ENCODE measurements at regions not wholly inside any gene's neighbourhood (a gene's known extent, or its start where the extent isn't known, plus 50 kb on each side); places are given as distances from the start of the nearest gene placed in this dataset.
A peak's percentile ranks its signal among the peaks of the same experiment; 100 is the strongest.
"Not testable (repeated sequence)": the region's sequence is repeated elsewhere in the genome, so short reads cannot be mapped to it uniquely, and the experiment has no call there.

DNA sequence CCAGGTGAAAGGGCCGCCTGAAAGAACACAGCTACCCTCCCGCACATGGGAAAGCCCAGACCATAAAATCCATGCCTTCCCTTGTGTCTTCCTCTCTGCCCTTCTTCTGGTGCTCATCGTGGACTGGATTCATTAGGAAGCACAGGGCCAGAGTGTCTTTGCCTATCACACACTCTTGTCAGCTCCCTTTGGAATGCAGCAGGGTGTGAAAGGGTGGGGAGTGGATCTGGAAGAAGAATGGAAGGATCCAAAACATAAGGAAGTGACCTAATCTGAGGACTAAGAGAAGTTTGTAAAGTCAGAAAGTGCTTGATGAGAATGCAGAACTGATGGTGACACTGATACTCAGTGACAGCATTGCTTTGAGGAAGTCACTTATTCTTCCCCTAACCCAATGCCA is 1147.3 kb upstream of the GOT2 start:
- no peak for DNase-seq (ENCODE audit: low read depth)

GRCh38 chr16:59880611-59881010 is 1146.5 kb upstream of the GOT2 start:
- no peak for DNase-seq (ENCODE audit: low read depth)

- no peak for DNase-seq (ENCODE audit: low read depth)
These were observed 1144.9 kb upstream of the GOT2 start for GRCh38 chr16:59878999-59879398.

DNA sequence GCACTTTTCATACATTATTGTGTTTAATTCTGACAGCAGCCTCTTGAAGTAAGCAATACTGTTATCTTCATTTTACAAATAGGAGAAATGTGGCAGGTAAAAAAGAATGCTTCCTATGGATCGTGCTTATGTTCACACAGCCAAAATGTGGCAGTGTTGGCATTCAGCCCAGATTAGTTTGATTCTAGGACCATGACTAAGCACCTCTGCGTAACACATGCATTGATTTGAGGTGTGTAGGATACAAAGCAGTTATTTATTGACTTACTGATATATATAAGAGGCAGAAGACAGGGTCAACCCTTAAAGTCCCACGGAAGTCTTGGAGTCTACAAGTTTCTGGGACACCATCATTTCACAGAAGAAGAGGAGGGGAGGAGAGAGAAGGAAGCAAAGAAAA is 1144.4 kb upstream of the GOT2 start:
- DNase-seq (ENCODE audit: low read depth), result peak; percentile 48

GRCh38 chr16:59864981-59865666 is 1131.0 kb upstream of the GOT2 start:
- peak; percentile 6 for DNase-seq (ENCODE audit: low read depth)

GRCh38 chr16:59859676-59860402 is 1125.7 kb upstream of the GOT2 start:
- DNase-seq (ENCODE audit: low read depth), result no peak

DNA sequence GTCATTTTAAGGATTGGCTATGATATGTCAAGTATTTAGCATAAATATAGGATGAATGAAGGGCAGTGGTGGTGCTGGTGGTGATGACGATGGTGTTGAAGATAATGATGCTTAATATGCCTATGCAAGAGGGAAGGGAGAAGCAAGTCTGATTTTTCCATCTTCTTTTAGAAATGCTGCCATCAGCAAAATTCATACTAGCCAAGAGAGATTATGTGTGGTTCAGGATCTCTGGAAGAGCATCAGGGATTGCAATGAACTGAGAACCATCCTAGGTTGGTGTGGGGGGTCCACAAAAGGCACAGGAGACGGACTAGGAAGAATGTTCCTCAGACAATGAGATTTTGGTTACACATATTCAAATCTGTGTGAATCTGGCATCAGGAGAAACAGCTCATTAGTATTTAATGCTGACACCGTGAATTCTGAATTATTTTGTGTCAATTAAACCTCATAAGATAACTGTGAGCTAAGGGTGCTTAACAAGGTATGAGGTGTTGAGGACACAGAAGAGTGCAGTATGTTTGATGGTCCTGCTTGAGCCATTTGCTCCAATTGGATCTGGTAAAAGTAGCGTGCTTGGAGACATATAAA is 1120.8 kb upstream of the GOT2 start:
- no peak for DNase-seq (ENCODE audit: low read depth)

DNA sequence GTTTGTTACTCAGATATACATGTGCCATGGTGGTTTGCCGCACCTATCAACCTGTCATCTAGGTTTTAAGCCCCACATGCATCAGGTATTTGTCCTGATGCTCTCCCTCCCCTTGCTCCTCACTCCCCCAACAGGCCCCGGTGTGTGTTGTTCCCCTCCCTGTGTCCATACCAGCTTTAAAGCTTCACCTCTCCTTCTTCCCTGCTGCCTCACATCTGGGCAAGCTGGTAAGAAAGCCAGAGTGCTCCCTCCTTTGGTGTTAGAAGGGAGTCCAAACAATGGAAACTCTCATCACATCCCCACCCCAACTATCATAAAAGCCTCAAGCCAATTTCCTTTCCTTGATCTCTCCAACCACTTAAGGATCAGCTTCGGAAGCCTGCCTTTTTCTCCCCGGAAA is 1115.6 kb upstream of the GOT2 start:
- no peak for DNase-seq (ENCODE audit: low read depth)

DNA sequence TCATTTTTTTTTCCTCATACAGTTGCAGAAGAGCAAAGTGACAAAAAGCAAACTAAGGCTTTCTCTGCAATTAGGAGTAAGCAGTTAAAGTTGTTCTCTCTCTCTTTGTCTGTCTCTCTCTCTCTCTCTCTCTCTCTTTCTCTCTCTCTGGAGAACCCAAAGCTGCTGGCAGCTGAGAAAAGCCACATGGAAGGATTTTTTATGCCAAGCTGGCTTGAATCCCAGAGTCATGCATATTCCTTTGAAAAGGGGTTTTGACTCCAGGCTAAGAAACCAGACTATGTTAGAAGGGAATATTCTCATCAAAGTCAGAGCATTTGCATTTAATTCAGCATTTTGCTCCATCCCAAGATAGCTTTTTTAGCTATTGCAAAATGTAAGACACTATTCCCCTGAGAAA is 1114.2 kb upstream of the GOT2 start:
- peak; percentile 26 for DNase-seq (ENCODE audit: low read depth)

GRCh38 chr16:59840169-59840568 is 1106.1 kb upstream of the GOT2 start:
- DNase-seq (ENCODE audit: low read depth), result no peak

GRCh38 chr16:59826767-59827166 is 1092.7 kb upstream of the GOT2 start:
- DNase-seq (ENCODE audit: low read depth), result no peak

DNA sequence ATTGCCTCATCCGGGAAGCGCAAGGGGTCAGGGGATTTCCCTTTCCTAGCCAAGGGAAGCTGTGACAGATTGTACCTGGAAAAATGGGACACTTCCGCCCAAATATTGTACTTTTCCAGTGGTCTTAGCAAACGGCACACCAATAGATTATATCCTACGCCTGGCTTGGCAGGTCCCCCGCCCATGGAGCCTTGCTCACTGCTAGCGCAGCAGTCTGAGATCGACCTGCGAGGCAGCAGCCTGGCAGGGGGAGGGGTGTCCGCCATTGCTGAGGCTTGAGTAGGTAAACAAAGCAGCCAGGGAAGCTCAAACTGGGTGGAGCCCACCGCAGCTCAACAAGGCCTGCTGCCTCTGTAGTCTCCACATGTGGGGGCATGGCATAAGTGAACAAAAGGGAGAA is 1075.4 kb upstream of the GOT2 start:
- not testable (repeated sequence) for DNase-seq (ENCODE audit: low read depth)

DNA sequence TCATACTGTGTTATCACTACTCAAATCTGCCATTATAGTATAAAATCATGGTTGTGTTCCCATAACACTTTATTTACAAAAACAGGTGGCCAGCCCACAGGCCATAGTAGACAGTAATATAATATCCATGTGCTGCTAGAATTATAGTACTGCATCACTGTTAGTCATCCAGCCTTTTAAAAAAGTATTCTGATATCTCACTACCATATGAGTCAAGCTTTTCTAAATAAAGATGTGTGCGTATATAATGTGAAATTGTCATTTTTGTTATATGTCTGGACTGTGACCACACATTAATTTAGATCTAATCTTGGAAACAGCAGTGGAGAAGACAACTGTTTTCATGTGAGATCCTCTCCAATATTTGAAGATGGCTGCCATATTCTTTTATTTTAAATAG is 1049.1 kb upstream of the GOT2 start:
- no peak for DNase-seq (ENCODE audit: low read depth)

- no peak for DNase-seq (ENCODE audit: low read depth)
These were observed 1039.2 kb upstream of the GOT2 start for GRCh38 chr16:59773330-59773729.

DNA sequence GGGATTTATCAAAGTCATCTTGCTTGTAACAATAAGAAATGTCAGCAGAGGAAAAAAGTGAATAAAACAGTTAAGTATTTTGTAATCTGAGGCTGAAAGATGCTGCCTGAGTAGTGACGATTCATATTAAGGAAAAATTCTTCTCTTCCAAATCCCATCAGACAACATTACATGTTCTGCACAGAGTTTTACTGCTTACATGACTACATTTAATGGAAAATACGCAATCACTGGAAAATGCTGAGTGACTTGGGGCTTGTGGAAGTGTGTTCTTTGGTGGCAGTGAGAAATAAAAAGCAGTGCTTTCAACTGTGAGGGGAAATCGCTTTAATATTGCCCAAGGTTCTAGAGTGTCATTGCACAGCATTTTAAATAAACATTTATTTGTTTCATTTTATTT is 1025.2 kb upstream of the GOT2 start:
- no peak for DNase-seq (ENCODE audit: low read depth)

- no peak for DNase-seq (ENCODE audit: low read depth)
These were observed 1024.7 kb upstream of the GOT2 start for GRCh38 chr16:59758848-59759247.

DNA sequence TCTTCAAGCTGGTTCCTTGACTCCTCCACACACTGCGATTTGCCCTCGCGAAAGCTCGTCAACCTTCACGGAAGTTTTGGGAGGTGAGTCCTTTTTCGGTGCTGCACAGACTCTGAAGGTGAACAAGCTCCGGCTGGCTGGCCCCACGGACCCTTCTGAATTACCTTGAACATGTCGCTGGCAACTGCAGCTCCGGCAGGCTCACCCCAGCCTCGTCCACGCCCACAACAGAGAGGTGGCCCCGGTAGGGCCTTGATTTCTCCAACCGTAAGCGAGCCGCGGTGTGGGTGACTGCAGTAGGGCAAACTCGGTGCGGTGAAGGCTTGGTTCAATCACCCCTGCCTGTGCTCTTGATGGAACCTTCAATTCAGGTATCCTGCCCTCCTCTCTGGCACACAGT is 1020.7 kb upstream of the GOT2 start:
- DNase-seq (ENCODE audit: low read depth), result no peak

DNA sequence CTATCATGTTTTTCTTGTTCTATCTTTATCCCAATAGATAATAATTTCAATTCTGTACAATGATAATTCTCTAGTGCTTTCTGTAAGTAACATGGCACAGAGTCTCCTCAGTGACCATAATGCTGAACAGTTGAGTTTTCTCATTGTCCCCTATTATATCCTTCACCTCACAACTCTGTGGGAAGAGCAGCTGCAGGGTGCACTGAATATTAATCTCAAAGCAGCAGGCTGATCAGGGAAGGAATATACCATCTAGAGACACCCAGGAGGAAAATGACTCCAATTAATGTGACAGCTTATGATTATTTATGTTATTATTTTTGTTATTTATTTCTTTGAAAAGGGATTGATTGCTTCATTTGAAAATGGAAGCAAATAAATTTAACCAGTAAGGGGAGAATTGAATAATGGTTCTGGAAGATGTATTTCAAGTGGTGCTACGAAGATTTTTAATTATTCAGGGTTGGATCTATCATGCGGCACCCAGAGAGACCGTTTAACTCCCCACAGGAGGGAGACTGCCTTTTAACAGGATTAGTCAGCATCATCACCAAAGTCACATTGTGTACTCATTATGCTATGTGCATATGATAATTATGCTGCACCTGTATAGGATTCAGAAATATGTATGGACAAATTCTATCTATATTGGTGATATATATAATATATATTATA is 1015.7 kb upstream of the GOT2 start:
- DNase-seq (ENCODE audit: low read depth), result no peak

GRCh38 chr16:59748531-59748930 is 1014.4 kb upstream of the GOT2 start:
- no peak for DNase-seq (ENCODE audit: low read depth)

DNA sequence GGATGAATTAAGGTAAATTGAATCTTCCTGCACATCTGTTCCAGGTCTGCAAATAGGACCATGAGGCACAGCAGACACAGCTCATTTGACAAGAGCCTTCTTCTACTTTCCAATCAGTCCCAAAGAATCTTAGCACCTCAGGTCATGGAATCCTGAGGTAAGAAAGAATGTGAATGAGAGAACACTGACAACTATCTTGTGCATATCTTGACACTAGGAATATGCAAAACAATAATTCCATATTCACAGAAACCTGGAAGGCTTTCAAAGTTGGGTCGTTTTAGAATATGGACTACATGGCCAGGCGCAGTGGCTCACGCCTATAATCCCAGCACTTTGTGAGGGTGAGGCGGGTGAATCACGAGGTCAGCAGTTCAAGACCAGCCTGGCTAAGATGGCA is 1009.4 kb upstream of the GOT2 start:
- DNase-seq (ENCODE audit: low read depth), result no peak

- no peak for DNase-seq (ENCODE audit: low read depth)
These were observed 1006.7 kb upstream of the GOT2 start for GRCh38 chr16:59740858-59741257.

- no peak for DNase-seq (ENCODE audit: low read depth)
These were observed 1003.2 kb upstream of the GOT2 start for GRCh38 chr16:59737274-59737673.

DNA sequence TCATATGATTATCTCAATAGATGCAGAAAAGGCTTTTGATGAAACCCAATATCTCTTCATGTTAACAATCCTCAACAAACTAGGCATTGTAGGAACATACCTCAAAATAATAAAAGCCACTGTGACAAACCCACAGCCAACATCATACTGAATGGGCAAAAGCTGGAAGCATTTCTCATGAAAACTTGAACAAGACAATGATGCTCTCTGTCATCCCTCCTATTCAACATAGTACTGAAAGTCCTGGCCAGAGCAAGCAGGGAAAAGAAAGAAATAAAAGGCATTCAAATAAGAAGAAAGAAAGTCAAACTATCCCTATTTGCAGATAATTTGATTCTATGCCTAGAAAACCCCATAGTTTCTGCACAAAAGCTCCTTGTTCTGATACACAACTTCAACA is 999.2 kb upstream of the GOT2 start:
- peak; percentile 0 for DNase-seq (ENCODE audit: low read depth)
